ENCODE measurements at regions not wholly inside any gene's neighbourhood (a gene's known extent, or its start where the extent isn't known, plus 50 kb on each side); places are given as distances from the start of the nearest gene placed in this dataset.

DNA sequence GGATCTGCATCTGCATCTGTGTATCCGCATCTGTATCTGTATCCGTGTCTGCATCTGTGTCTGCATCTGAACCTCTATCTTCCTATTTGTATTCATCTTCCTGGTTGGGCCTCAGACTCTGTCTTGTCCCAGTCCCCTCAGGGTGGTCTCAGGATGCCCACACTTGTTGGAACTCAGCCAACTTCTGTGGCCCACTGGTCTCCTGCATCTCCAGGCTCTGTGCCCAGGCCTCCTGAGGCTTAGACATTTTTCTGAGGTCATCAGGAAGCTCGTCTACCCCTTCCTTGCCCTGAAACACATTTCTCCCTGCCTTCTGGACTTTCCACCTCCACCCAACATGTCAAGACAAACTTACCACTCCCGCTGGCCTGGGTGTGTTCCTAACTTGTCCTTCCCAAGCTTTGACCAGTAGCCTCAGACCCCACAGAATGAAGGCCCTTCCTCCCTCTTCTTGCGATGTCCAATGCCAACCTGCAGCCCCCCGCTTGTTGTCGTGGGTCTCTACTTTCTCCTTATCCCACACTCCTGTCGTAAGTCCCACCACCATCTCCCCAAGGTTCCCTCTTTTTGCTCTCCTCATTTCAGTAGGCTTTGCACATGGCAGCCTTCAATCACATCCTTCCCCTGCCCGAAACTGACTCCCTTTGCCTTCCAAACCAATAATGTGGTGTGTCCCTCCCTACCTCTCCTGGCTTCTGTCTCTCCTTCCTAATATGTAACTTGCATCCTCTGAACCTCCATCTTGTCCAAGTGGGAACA is 176.5 kb downstream of the DLL1 start:
- TF ChIP-seq EP300 (IDR thresholded peaks at IDR 0.05) (no peak), POLR2A (IDR thresholded peaks at IDR 0.05; ENCODE audit: low read depth) (no peak), POLR2AphosphoS5 (IDR thresholded peaks at IDR 0.05) (no peak)
- TF ChIP-seq, protein P1, sequence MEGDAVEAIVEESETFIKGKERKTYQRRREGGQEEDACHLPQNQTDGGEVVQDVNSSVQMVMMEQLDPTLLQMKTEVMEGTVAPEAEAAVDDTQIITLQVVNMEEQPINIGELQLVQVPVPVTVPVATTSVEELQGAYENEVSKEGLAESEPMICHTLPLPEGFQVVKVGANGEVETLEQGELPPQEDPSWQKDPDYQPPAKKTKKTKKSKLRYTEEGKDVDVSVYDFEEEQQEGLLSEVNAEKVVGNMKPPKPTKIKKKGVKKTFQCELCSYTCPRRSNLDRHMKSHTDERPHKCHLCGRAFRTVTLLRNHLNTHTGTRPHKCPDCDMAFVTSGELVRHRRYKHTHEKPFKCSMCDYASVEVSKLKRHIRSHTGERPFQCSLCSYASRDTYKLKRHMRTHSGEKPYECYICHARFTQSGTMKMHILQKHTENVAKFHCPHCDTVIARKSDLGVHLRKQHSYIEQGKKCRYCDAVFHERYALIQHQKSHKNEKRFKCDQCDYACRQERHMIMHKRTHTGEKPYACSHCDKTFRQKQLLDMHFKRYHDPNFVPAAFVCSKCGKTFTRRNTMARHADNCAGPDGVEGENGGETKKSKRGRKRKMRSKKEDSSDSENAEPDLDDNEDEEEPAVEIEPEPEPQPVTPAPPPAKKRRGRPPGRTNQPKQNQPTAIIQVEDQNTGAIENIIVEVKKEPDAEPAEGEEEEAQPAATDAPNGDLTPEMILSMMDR (IDR thresholded peaks at IDR 0.05): no peak
- Histone ChIP-seq H3K4me1 (no peaks in the 10 kb centered on the region), H3K36me3 (no peaks in the 10 kb centered on the region), H3K4me3 (no peak overlapping the region), H3K9me3 (peaks cover 0 to 4% (median 1%) of the 10 kb centered on the region in 4 donors), H3K27me3 (no peaks in the 10 kb centered on the region), H3K27ac (replicated peaks in 1 of 4) (no peak overlapping the region)
- 86% methylated on average over 9 of the region's 9 CpGs for WGBS
- no peak for DNase-seq (ENCODE audit: extremely low spot score)
- intact Hi-C loops (cut with DNase I): no loop called here

DNA sequence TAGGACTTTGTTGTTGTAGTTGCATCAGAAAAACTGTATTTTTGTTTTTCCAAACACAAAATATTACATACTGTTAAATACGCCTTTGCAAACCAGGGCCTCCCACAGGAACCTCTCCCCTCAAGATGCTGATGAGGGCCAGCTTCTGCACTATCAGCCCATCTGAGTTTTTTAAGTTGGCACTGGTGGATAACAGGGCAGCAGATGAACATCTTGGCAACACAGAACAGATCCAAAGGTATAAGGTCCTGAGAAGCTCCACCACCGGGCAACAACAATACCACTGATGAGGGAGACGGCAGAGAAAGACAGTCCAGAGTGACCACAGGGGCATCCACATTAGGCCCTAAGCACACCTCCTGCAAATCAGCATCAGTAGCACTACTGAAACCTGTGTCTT is 177.7 kb downstream of the DLL1 start:
- intact Hi-C loops (cut with DNase I): no loop called here
- H3K27me3 ChIP-seq: peaks cover 0 to 6% (median 0%) of the 10 kb centered on the region in 4 donors
- no peak for DNase-seq (ENCODE audit: extremely low spot score)
- H3K4me3 ChIP-seq: no peak overlapping the region
- no peak overlapping the region for H3K27ac ChIP-seq (replicated peaks in 1 of 4)
- WGBS: 91% methylated on average over 3 of the region's 3 CpGs
- H3K4me1 ChIP-seq: no peaks in the 10 kb centered on the region
- H3K36me3 ChIP-seq: no peaks in the 10 kb centered on the region
- TF ChIP-seq, protein P1 (IDR thresholded peaks at IDR 0.05): no peak
- TF ChIP-seq POLR2A (IDR thresholded peaks at IDR 0.05; ENCODE audit: low read depth): no peak
- TF ChIP-seq EP300 (IDR thresholded peaks at IDR 0.05): no peak
- TF ChIP-seq POLR2AphosphoS5 (IDR thresholded peaks at IDR 0.05): no peak
- H3K9me3 ChIP-seq: no peaks in the 10 kb centered on the region

DNA sequence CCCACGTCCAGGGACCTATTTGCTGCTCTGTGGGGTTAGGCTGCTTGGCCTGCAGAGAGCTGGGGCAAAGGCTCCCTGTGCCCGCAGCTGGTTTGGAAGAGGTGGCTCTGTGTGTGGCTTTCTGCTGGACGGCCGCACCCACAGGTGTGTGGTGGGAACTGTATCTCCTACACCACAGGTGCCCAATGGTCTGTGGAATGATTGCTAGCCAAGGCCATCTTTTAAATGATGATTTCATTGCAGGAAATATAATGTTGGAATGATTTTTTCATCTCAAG is 178.4 kb downstream of the DLL1 start:
- Histone ChIP-seq H3K9me3 (no peaks in the 10 kb centered on the region), H3K4me3 (no peak overlapping the region), H3K27ac (replicated peaks in 1 of 4) (no peak overlapping the region), H3K36me3 (no peaks in the 10 kb centered on the region), H3K27me3 (peaks cover 0 to 9% (median 0%) of the 10 kb centered on the region in 4 donors), H3K4me1 (no peaks in the 10 kb centered on the region)
- WGBS: 100% methylated on average over 4 of the region's 4 CpGs
- no peak for TF ChIP-seq EP300 (IDR thresholded peaks at IDR 0.05)
- TF ChIP-seq, protein P1 (IDR thresholded peaks at IDR 0.05): no peak
- no peak for TF ChIP-seq POLR2AphosphoS5 (IDR thresholded peaks at IDR 0.05)
- no peak for TF ChIP-seq POLR2A (IDR thresholded peaks at IDR 0.05; ENCODE audit: low read depth)
- DNase-seq (ENCODE audit: extremely low spot score): no peak
- intact Hi-C loops (cut with DNase I): no loop called here

DNA sequence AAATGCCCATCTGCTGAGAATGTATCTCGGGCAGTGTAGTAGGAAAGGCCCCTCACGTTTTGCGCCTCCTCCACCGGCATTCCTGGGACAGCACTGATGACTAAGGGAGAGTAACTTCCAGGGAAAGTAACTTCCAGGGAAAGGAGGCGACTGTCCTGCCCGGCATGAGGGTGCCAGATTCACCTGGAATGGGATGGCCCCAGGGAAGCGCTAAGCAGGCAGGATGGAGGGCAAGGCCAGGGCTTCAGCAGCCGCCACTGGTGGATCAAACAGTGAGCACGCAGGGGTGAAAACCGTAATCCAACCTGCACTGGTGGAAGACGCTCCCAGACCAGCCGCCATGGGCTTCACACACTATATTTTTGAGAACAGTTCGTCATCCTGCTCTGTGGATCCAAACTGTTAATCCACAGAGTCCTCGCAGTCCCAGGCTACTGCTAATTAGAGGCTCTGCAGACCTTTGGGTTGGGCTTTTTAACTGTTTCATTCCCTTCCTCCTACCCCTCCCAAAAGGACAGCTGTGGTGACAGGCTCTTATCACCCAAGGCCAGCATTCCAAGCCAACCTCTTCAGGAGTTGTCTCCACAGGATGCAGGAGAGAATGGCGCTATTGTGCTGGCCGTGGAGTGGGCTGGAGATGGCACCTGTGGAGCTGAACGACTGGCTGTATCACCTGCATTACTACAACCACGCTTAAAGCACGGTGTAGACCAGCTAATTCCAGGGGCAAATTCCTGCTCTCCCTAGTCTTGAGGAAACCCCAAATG is 178.9 kb downstream of the DLL1 start:
- no peak overlapping the region for H3K27ac ChIP-seq (replicated peaks in 1 of 4)
- no peaks in the 10 kb centered on the region for H3K9me3 ChIP-seq
- peaks cover 0 to 9% (median 0%) of the 10 kb centered on the region in 4 donors for H3K27me3 ChIP-seq
- no peak overlapping the region for H3K4me3 ChIP-seq
- H3K4me1 ChIP-seq: no peaks in the 10 kb centered on the region
- H3K36me3 ChIP-seq: no peaks in the 10 kb centered on the region
- intact Hi-C loops (cut with DNase I): no loop called here
- no peak for TF ChIP-seq POLR2AphosphoS5 (IDR thresholded peaks at IDR 0.05)
- no peak for TF ChIP-seq POLR2A (IDR thresholded peaks at IDR 0.05; ENCODE audit: low read depth)
- TF ChIP-seq EP300 (IDR thresholded peaks at IDR 0.05): no peak
- TF ChIP-seq, protein P1 (IDR thresholded peaks at IDR 0.05): no peak
- DNase-seq (ENCODE audit: extremely low spot score): no peak
- 89% methylated on average over 14 of the region's 19 CpGs for WGBS

Data from esophagus muscularis mucosa (tissue), 4 donors.